GM12878 (cell line): ENCODE measurements at regions not wholly inside any gene's neighbourhood (a gene's known extent, or its start where the extent isn't known, plus 50 kb on each side); places are given as distances from the start of the nearest gene placed in this dataset.

Source experiments
- ATAC-seq: fragments of 200-7000 bp; cut with Tn5 transposase; 3 replicates; pipeline ENCODE4 v1.9.1; 2020; ENCODE audit warnings: mild to moderate bottlenecking, moderate library complexity
- BruUV-seq: library from RNA; stranded (reverse); fragments of 400-500 nt; replicated peaks from 2 replicates; lab custom pipeline; 2021; lab: Mats Ljungman, UMichigan
- CTCF ChIA-PET: fragments of 300-600 bp; sonication (Branson Sonifier 250); formaldehyde crosslinking; extraction: SDS; loops from one replicate; lab custom pipeline; 2021; ENCODE audit warnings: inconsistent platforms; lab: Yijun Ruan, JAX
- POLR2A ChIA-PET: fragments of 350-600 bp; formaldehyde crosslinking; extraction: SDS; loops from one replicate; lab custom pipeline; 2021; ENCODE audit warnings: inconsistent platforms; lab: Charles Lee
- RAD21 ChIA-PET: fragments of 300-600 bp; sonication (Branson Sonifier 250); formaldehyde crosslinking; loops from one replicate; lab custom pipeline; 2023; ENCODE audit warnings: antibody characterized with exemption; ENCODE audit not compliant: unreplicated experiment; lab: Charles Lee
- SMC1A ChIA-PET: fragments of 300-600 bp; sonication (Branson Sonifier 250); formaldehyde crosslinking; loops from one replicate; lab custom pipeline; 2023; ENCODE audit not compliant: unreplicated experiment, uncharacterized antibody; lab: Charles Lee
- DNase-seq: peaks from one replicate; pipeline ENCODE4 v3.0.0-alpha.2; 2011; ENCODE audit warnings: low read depth, low spot score
- FAIRE-seq: peaks from 3 replicates; lab custom pipeline; 2011; peaks lifted over from hg19 to GRCh38; lab: Jason Lieb, UNC
- H2AFZ ChIP-seq: 2 replicates; pipeline ENCODE4 v1.6.0; 2011; ENCODE audit warnings: low read depth, low read length, control low read depth; ENCODE audit not compliant: control insufficient read depth
- H3K27ac ChIP-seq: 2 replicates; pipeline ENCODE4 v1.5.1; 2011; ENCODE audit warnings: control low read depth; ENCODE audit not compliant: control insufficient read depth, insufficient read depth
- H3K27me3 ChIP-seq, 2 experiments: replicated peaks in 1 of 2; 2 replicates each; pipeline versions ENCODE4 v1.6.0 to v1.6.1; 2011; ENCODE audit warnings: low read length in 1 of 2; ENCODE audit not compliant: control insufficient read depth in 2 of 2, insufficient read depth in 2 of 2
- H3K36me3 ChIP-seq, 2 experiments: 2 replicates each; pipeline ENCODE4 v1.5.1; 2011; ENCODE audit warnings: low read length in 1 of 2; ENCODE audit not compliant: control insufficient read depth in 2 of 2, insufficient read depth in 2 of 2
- H3K4me1 ChIP-seq: 2 replicates; pipeline ENCODE4 v1.6.1; 2011; ENCODE audit warnings: mild to moderate bottlenecking, low read length, moderate library complexity, mixed read lengths; ENCODE audit not compliant: control insufficient read depth, insufficient read depth
- H3K4me2 ChIP-seq: 2 replicates; pipeline ENCODE4 v1.6.0; 2011; ENCODE audit warnings: control low read depth; ENCODE audit not compliant: control insufficient read depth, insufficient read depth
- H3K4me3 ChIP-seq: fragments of 200-600 bp; sonication (generic); 2 replicates; pipeline ENCODE4 v1.5.1; 2016
- H3K79me2 ChIP-seq: 2 replicates; pipeline ENCODE4 v1.6.0; 2011; ENCODE audit warnings: low read length; ENCODE audit not compliant: control insufficient read depth, insufficient read depth
- H3K9ac ChIP-seq: 2 replicates; pipeline ENCODE4 v1.8.0; 2011; ENCODE audit warnings: low read length, control low read depth, mixed read lengths; ENCODE audit not compliant: control insufficient read depth, insufficient read depth
- H3K9me3 ChIP-seq: replicated peaks from 3 replicates; pipeline ENCODE4 v1.5.1; 2011; ENCODE audit warnings: mild to moderate bottlenecking, low read length; ENCODE audit not compliant: control insufficient read depth, insufficient read depth
- H4K20me1 ChIP-seq: 2 replicates; pipeline ENCODE4 v1.6.0; 2011; ENCODE audit not compliant: control insufficient read depth, insufficient read depth
- ATF3 ChIP-seq: IDR thresholded peaks from 2 replicates; pipeline ENCODE4 v1.6.1; 2011; ENCODE audit warnings: low read depth, mild to moderate bottlenecking, low read length, moderate library complexity, borderline replicate concordance; ENCODE audit errors: extremely low read depth
- CTCF ChIP-seq, 3 experiments: IDR thresholded peaks in 2 of 3; conservative IDR thresholded peaks in 1 of 3; 2 replicates each; pipeline ENCODE4 v1.5.1; 2011; ENCODE audit warnings: low read depth in 3 of 3, low read length in 3 of 3, mild to moderate bottlenecking in 3 of 3, control low read depth in 2 of 3, moderate library complexity in 2 of 3, inconsistent platforms in 1 of 3, mixed read lengths in 1 of 3; ENCODE audit not compliant: control insufficient read depth in 2 of 3, insufficient read depth in 1 of 3; ENCODE audit errors: extremely low read depth in 1 of 3
- DPF2 ChIP-seq: fragments of 450-650 bp; IDR thresholded peaks from 2 replicates; pipeline ENCODE4 v1.6.1; 2017; ENCODE audit warnings: mild to moderate bottlenecking
- NFYA ChIP-seq: IDR thresholded peaks from 2 replicates; pipeline ENCODE4 v1.6.1; 2011; ENCODE audit warnings: low read depth, mild to moderate bottlenecking, low read length, improper control_type of control experiment, borderline replicate concordance
- POU2F2 ChIP-seq: IDR thresholded peaks from 3 replicates; pipeline ENCODE4 v1.6.1; 2011; ENCODE audit warnings: low read depth, mild to moderate bottlenecking, low read length, borderline replicate concordance
- TARDBP ChIP-seq: IDR thresholded peaks from 2 replicates; pipeline ENCODE4 v1.6.1; 2016; ENCODE audit warnings: borderline replicate concordance
- WGBS: methylation state at CpG from one replicate; pipeline ENCODE4 v1.1.6; 2016; ENCODE audit warnings: low lambda C conversion rate; ENCODE audit not compliant: insufficient replicate concordance, insufficient coverage; ENCODE audit errors: missing lambda C conversion rate; 5-methylcytosine and 5-hydroxymethylcytosine counted together
- in situ Hi-C: fragments of 300-500 bp; cut with MboI; formaldehyde crosslinking; loops from 9 replicates; pipeline ENCODE4 v1.14.3; 2018; ENCODE audit warnings: mixed read lengths
- intact Hi-C: fragments of 100-400 bp; cut with micrococcal nuclease; formaldehyde crosslinking; loops from one replicate; pipeline ENCODE4 v1.14.2; 2022; ENCODE audit not compliant: unreplicated experiment

- no peaks in the 10 kb centered on the region for H3K4me1 ChIP-seq
- no peaks in the 10 kb centered on the region for H3K9me3 ChIP-seq
- no peaks in the 10 kb centered on the region for H3K27me3 ChIP-seq
- intact Hi-C loops (no loop called here), in situ Hi-C loops (no loop called here)
- DNase-seq (no peak), ATAC-seq (no peak), FAIRE-seq (no peak)
- SMC1A ChIA-PET = no interaction called here
- POLR2A ChIA-PET = no interaction called here
- H3K4me2 ChIP-seq = no peak overlapping the region
- 32% methylated on average over 10 of the region's 10 CpGs for WGBS
- CTCF ChIA-PET = interaction anchor here (1.5 kb wide), 1 partner anchor 242 kb away, joined by 4 read pairs; no protein-coding TSS in a partner anchor
- H2AFZ ChIP-seq = no peak overlapping the region
- no peaks in the 10 kb centered on the region for H3K36me3 ChIP-seq
- RAD21 ChIA-PET = no interaction called here
- no peak overlapping the region for H3K27ac ChIP-seq
- no peak overlapping the region for H3K4me3 ChIP-seq
- H3K79me2 ChIP-seq = no peaks in the 10 kb centered on the region
- TF ChIP-seq DPF2 (no peak), NFYA (no peak), ATF3 (no peak), TARDBP (no peak), POU2F2 (no peak), CTCF (IDR thresholded peaks at IDR 0.05 in 2 of 3, conservative IDR thresholded peaks at IDR 0.05 in 1 of 3; ENCODE audit: control insufficient read depth in 2 of 3, extremely low read depth in 1 of 3, insufficient read depth in 1 of 3, low read depth in 3 of 3, low read length in 3 of 3) (no peak)
- H4K20me1 ChIP-seq = no peaks in the 10 kb centered on the region
- BruUV-seq = no TSS peak
- H3K9ac ChIP-seq = no peak overlapping the region
These were observed 187.5 kb upstream of the ZNF469 start for GRCh38 chr16:88195269-88195705.
